GM23338 (cell line): ENCODE measurements at regions not wholly inside any gene's neighbourhood (a gene's known extent, or its start where the extent isn't known, plus 50 kb on each side); places are given as distances from the start of the nearest gene placed in this dataset.
A peak's percentile ranks its signal among the peaks of the same experiment; 100 is the strongest.

Experiments
- ATAC-seq: fragments of 200-7000 bp; cut with Tn5 transposase; 3 replicates; pipeline ENCODE4 v1.9.1; 2020
- DNase-seq: peaks from one replicate; pipeline ENCODE4 v3.0.0-alpha.2; 2015; ENCODE audit warnings: low spot score
- H2AFZ ChIP-seq: fragments of 200-600 bp; sonication (generic); 2 replicates; pipeline ENCODE4 v1.8.0; 2016; ENCODE audit warnings: antibody characterized with exemption, mild to moderate bottlenecking, moderate library complexity
- H3F3A ChIP-seq: fragments of 200-600 bp; sonication (generic); replicated peaks from 2 replicates; pipeline ENCODE4 v1.8.0; 2017; ENCODE audit warnings: antibody characterized with exemption, mixed run types, low read depth
- H3K27ac ChIP-seq: fragments of 200-600 bp; sonication (generic); 2 replicates; pipeline ENCODE4 v1.6.1; 2016; ENCODE audit warnings: low read depth
- H3K27me3 ChIP-seq: fragments of 200-600 bp; sonication (generic); 2 replicates; pipeline ENCODE4 v1.8.0; 2016; ENCODE audit warnings: mild to moderate bottlenecking, mixed run types, moderate library complexity; ENCODE audit not compliant: insufficient read depth
- H3K36me3 ChIP-seq: fragments of 200-600 bp; sonication (generic); 2 replicates; pipeline ENCODE4 v1.8.0; 2016; ENCODE audit warnings: mild to moderate bottlenecking; ENCODE audit not compliant: insufficient read depth
- H3K4me1 ChIP-seq: fragments of 200-600 bp; sonication (generic); 2 replicates; pipeline ENCODE4 v1.8.0; 2016; ENCODE audit warnings: mild to moderate bottlenecking, moderate library complexity; ENCODE audit not compliant: insufficient read depth
- H3K4me2 ChIP-seq: fragments of 200-600 bp; sonication (generic); 2 replicates; pipeline ENCODE4 v1.7.1; 2017; ENCODE audit warnings: mixed run types
- H3K4me3 ChIP-seq: fragments of 200-600 bp; sonication (generic); 2 replicates; pipeline ENCODE4 v1.6.1; 2016; ENCODE audit warnings: mixed run types
- H3K79me2 ChIP-seq: fragments of 200-600 bp; sonication (generic); replicated peaks from 2 replicates; pipeline ENCODE4 v1.8.0; 2017; ENCODE audit warnings: mild to moderate bottlenecking; ENCODE audit not compliant: insufficient read depth
- H3K9me2 ChIP-seq: fragments of 200-600 bp; sonication (generic); 2 replicates; pipeline ENCODE4 v1.8.0; 2017; ENCODE audit not compliant: insufficient read depth
- H4K20me1 ChIP-seq: fragments of 200-600 bp; sonication (generic); replicated peaks from 2 replicates; pipeline ENCODE4 v1.8.0; 2017; ENCODE audit warnings: mild to moderate bottlenecking; ENCODE audit not compliant: insufficient read depth
- H3K27ac Mint-ChIP-seq: 2 replicates; pipeline ENCODE4 v1.8.0; 2020; ENCODE audit warnings: inconsistent platforms, mild to moderate bottlenecking, moderate library complexity, mixed read lengths
- H3K27me3 Mint-ChIP-seq: 3 replicates; pipeline ENCODE4 v1.8.0; 2022; ENCODE audit warnings: low read depth, mild to moderate bottlenecking, moderate library complexity, mixed read lengths, inconsistent platforms; ENCODE audit not compliant: insufficient read depth, poor library complexity
- H3K36me3 Mint-ChIP-seq: 3 replicates; pipeline ENCODE4 v1.8.0; 2021; ENCODE audit warnings: low read depth, mild to moderate bottlenecking, inconsistent platforms, moderate library complexity, mixed read lengths
- H3K4me1 Mint-ChIP-seq: 3 replicates; pipeline ENCODE4 v1.8.0; 2020; ENCODE audit warnings: mild to moderate bottlenecking, inconsistent platforms, mixed read lengths
- H3K4me3 Mint-ChIP-seq: 3 replicates; pipeline ENCODE4 v1.8.0; 2021; ENCODE audit warnings: moderate library complexity, mild to moderate bottlenecking, inconsistent platforms, mixed read lengths
- H3K9me3 Mint-ChIP-seq: 3 replicates; pipeline ENCODE4 v1.8.0; 2020; ENCODE audit warnings: moderate library complexity, mild to moderate bottlenecking, inconsistent platforms, mixed read lengths
- CTCF ChIP-seq, 2 experiments: fragments of 200-600 bp in 1 of 2; sonication (generic) in 1 of 2; conservative IDR thresholded peaks; 2 replicates each; pipeline versions ENCODE4 v1.5.1 to v1.6.1; 2016 to 2017; ENCODE audit warnings: antibody characterized with exemption in 2 of 2, low read depth in 2 of 2, mild to moderate bottlenecking in 2 of 2, moderate library complexity in 1 of 2
- JUNB ChIP-seq: IDR thresholded peaks from one replicate; pipeline ENCODE4 v1.6.1; 2016; ENCODE audit warnings: antibody characterized with exemption; ENCODE audit not compliant: unreplicated experiment
- NANOG ChIP-seq: IDR thresholded peaks from 2 replicates; pipeline ENCODE4 v1.6.1; 2016; ENCODE audit warnings: antibody characterized with exemption, borderline replicate concordance
- POLR2AphosphoS5 ChIP-seq: IDR thresholded peaks from 2 replicates; pipeline ENCODE4 v1.6.1; 2016; ENCODE audit warnings: antibody characterized with exemption, low read depth
- STAT1 ChIP-seq: IDR thresholded peaks from one replicate; pipeline ENCODE4 v1.6.1; 2016; ENCODE audit warnings: antibody characterized with exemption; ENCODE audit not compliant: unreplicated experiment
- ZNF331 ChIP-seq: fragments of 250-450 bp; sonication (Bioruptor Pico); IDR thresholded peaks from 2 replicates; pipeline ENCODE4 v1.5.0; 2020; ENCODE audit warnings: low read depth, mild to moderate bottlenecking, moderate library complexity
- ZNF462 ChIP-seq: fragments of 250-450 bp; sonication (Bioruptor Pico); IDR thresholded peaks from 2 replicates; pipeline ENCODE4 v1.5.0; 2020; ENCODE audit warnings: mild to moderate bottlenecking, moderate library complexity

GRCh38 chr3:178320456-178321351 is 215.5 kb upstream of the KCNMB2 start (continued):
- TF ChIP-seq ZNF462 (CRISPR knock-in tag) (no peak), ZNF331 (CRISPR knock-in tag) (no peak), NANOG (no peak), POLR2AphosphoS5 (no peak), JUNB (no peak)

- DNase-seq (no peak), ATAC-seq (no peak)
- no peaks in the 10 kb centered on the region for H3F3A ChIP-seq
- Mint-ChIP-seq H3K27ac (no peak overlapping the region), H3K9me3 (no peaks in the 10 kb centered on the region), H3K4me1 (peaks cover 5% of the 10 kb centered on the region; the same call in 2 of the 3 replicates), H3K4me3 (no peak overlapping the region), H3K27me3 (no peaks in the 10 kb centered on the region), H3K36me3 (no peaks in the 10 kb centered on the region)
- H3K79me2 ChIP-seq: no peaks in the 10 kb centered on the region
- H4K20me1 ChIP-seq: no peaks in the 10 kb centered on the region
- H3K4me1 ChIP-seq: no peaks in the 10 kb centered on the region
- H3K36me3 ChIP-seq: no peaks in the 10 kb centered on the region
- TF ChIP-seq STAT1: no peak
- no peak for TF ChIP-seq CTCF (conservative IDR thresholded peaks at IDR 0.05; ENCODE audit: low read depth in 2 of 2)
- no peak for TF ChIP-seq POLR2AphosphoS5
- H3K27ac ChIP-seq: no peak overlapping the region
- 0 out of 2 replicates have a peak overlapping the region, but pooled peaks have one; percentile 39 for H2AFZ ChIP-seq
- no peaks in the 10 kb centered on the region for H3K27me3 ChIP-seq
- no peak overlapping the region for H3K4me2 ChIP-seq
- H3K9me2 ChIP-seq: no peaks in the 10 kb centered on the region
- H3K4me3 ChIP-seq: no peak overlapping the region
Observed at GRCh38 chr3:178324356-178324755, 211.9 kb upstream of the KCNMB2 start.
